HepG2 (cell line): ENCODE measurements at regions not wholly inside any gene's neighbourhood (a gene's known extent, or its start where the extent isn't known, plus 50 kb on each side); places are given as distances from the start of the nearest gene placed in this dataset.

ENCODE experiments used
- ATAC-seq: fragments of 200-7000 bp; cut with Tn5 transposase; 3 replicates; pipeline ENCODE4 v1.9.1; 2020; ENCODE audit warnings: mild to moderate bottlenecking, moderate library complexity
- BruUV-seq: library from RNA; stranded (reverse); fragments of 400-500 nt; replicated peaks from 2 replicates; lab custom pipeline; 2021; lab: Mats Ljungman, UMichigan
- CTCF ChIA-PET: fragments of 300-600 bp; formaldehyde crosslinking; extraction: SDS; loops from one replicate; lab custom pipeline; 2021; ENCODE audit warnings: low total read pairs, inconsistent platforms, low intra/inter-chr PET ratio; lab: Yijun Ruan, JAX
- POLR2A ChIA-PET: fragments of 350-600 bp; sonication (Branson Sonifier 250); formaldehyde crosslinking; loops from one replicate; lab custom pipeline; 2020; ENCODE audit warnings: antibody characterized with exemption, inconsistent platforms; lab: Yijun Ruan, JAX
- DNase-seq: peaks from one replicate; pipeline ENCODE4 v3.0.0-alpha.2; 2015; ENCODE audit warnings: low spot score
- FAIRE-seq: peaks from 3 replicates; lab custom pipeline; 2011; peaks lifted over from hg19 to GRCh38; lab: Jason Lieb, UNC
- H2AFZ ChIP-seq: one replicate; pipeline ENCODE4 v1.6.1; 2011; ENCODE audit warnings: low read length, inconsistent platforms
- H3K27ac ChIP-seq: fragments of 300-600 bp; 3 replicates; pipeline ENCODE4 v1.8.0; 2011; ENCODE audit warnings: mixed run types, mild to moderate bottlenecking, mixed read lengths, low read length, inconsistent platforms; ENCODE audit not compliant: insufficient read depth; ENCODE audit errors: extremely low read length
- H3K27me3 ChIP-seq, 2 experiments: fragments of 200-600 bp in 1 of 2; 2 replicates in 1 of 2; 3 replicates in 1 of 2; pipeline versions ENCODE4 v1.6.0 to v1.8.0; 2011; ENCODE audit warnings: low read length in 2 of 2, mild to moderate bottlenecking in 2 of 2, moderate library complexity in 2 of 2, inconsistent platforms in 1 of 2; ENCODE audit not compliant: insufficient read depth in 2 of 2, control insufficient read depth in 1 of 2
- H3K36me3 ChIP-seq, 2 experiments: fragments of 200-600 bp in 1 of 2; replicated peaks in 1 of 2; 2 replicates in 1 of 2; 3 replicates in 1 of 2; pipeline versions ENCODE4 v1.5.1 to v1.8.0; 2011; ENCODE audit warnings: low read length in 2 of 2, inconsistent platforms in 1 of 2; ENCODE audit not compliant: insufficient read depth in 2 of 2, control insufficient read depth in 1 of 2
- H3K4me1 ChIP-seq: 2 replicates; pipeline ENCODE4 v1.5.1; 2012; ENCODE audit warnings: low read length, inconsistent platforms; ENCODE audit not compliant: insufficient read depth
- H3K4me2 ChIP-seq: 2 replicates; pipeline ENCODE4 v1.6.0; 2011; ENCODE audit warnings: low read depth, low read length, inconsistent platforms
- H3K4me3 ChIP-seq, 3 experiments: fragments of 200-600 bp in 1 of 3; sonication (generic), shearing (Covaris generic) in 1 of 3; replicated peaks in 1 of 3; 2 replicates each; pipeline ENCODE4 v1.5.1; 2011 to 2016; ENCODE audit warnings: low read length in 3 of 3, inconsistent platforms in 2 of 3, low read depth in 2 of 3, mild to moderate bottlenecking in 2 of 3, control low read depth in 1 of 3, mixed read lengths in 1 of 3; ENCODE audit not compliant: insufficient read depth in 1 of 3
- H3K79me2 ChIP-seq: one replicate; pipeline ENCODE4 v1.6.1; 2011; ENCODE audit warnings: low read length, inconsistent platforms; ENCODE audit not compliant: insufficient read depth
- H3K9ac ChIP-seq: 2 replicates; pipeline ENCODE4 v1.6.0; 2011; ENCODE audit warnings: mild to moderate bottlenecking, low read depth, low read length, inconsistent platforms; ENCODE audit not compliant: insufficient read depth
- H3K9me3 ChIP-seq: 2 replicates; pipeline ENCODE4 v1.5.1; 2012; ENCODE audit warnings: mild to moderate bottlenecking, low read length
- H4K20me1 ChIP-seq: 2 replicates; pipeline ENCODE4 v1.6.0; 2011; ENCODE audit warnings: inconsistent platforms, mild to moderate bottlenecking, low read length, moderate library complexity; ENCODE audit not compliant: insufficient read depth
- ATF7 ChIP-seq, 2 experiments: fragments of 450-650 bp in 1 of 2; sonication (generic) in 1 of 2; formaldehyde crosslinking in 1 of 2; IDR thresholded peaks; 2 replicates each; pipeline versions ENCODE4 v1.4.0 to v1.6.1; 2016 to 2020; ENCODE audit warnings: antibody characterized with exemption in 1 of 2, mild to moderate bottlenecking in 1 of 2, missing genetic modification reagents in 1 of 2
- CENPT ChIP-seq: sonication (generic); formaldehyde crosslinking; IDR thresholded peaks from 2 replicates; pipeline ENCODE4 v1.8.0; 2022; ENCODE audit warnings: low read depth, mild to moderate bottlenecking, moderate library complexity, missing genetic modification reagents
- ESRRA ChIP-seq: sonication (generic); formaldehyde crosslinking; IDR thresholded peaks from 2 replicates; pipeline ENCODE4 v1.5.1; 2020; ENCODE audit warnings: mild to moderate bottlenecking, low read depth, missing genetic modification reagents
- NKX3-1 ChIP-seq: sonication (generic); formaldehyde crosslinking; IDR thresholded peaks from 2 replicates; pipeline ENCODE4 v1.5.0; 2020; ENCODE audit warnings: missing genetic modification reagents
- RFX3 ChIP-seq: IDR thresholded peaks from 2 replicates; pipeline ENCODE4 v1.6.1; 2016; ENCODE audit warnings: missing biosample characterization, missing genetic modification reagents
- TAF15 ChIP-seq: fragments of 200-400 bp; formaldehyde crosslinking; IDR thresholded peaks from one replicate; pipeline ENCODE4 v1.6.1; 2018; ENCODE audit warnings: mild to moderate bottlenecking, low read depth, low read length; ENCODE audit not compliant: poor library complexity, severe bottlenecking
- ZNF883 ChIP-seq: sonication (generic); formaldehyde crosslinking; IDR thresholded peaks from 2 replicates; pipeline ENCODE4 v1.5.1; 2020; ENCODE audit warnings: mild to moderate bottlenecking, missing genetic modification reagents; ENCODE audit errors: not compliant biosample characterization
- WGBS: methylation state at CpG from one replicate; pipeline ENCODE4 v1.1.6; 2017; ENCODE audit warnings: low lambda C conversion rate; 5-methylcytosine and 5-hydroxymethylcytosine counted together
- in situ Hi-C: cut with HindIII; loops from 2 replicates; pipeline ENCODE4 v1.10.0; 2017; ENCODE audit warnings: low pct_unique_long_range_greater_than_20kb; ENCODE audit not compliant: extremely low pct_ligation_motif_present
- intact Hi-C: fragments of 100-400 bp; cut with micrococcal nuclease; formaldehyde crosslinking; loops from one replicate; pipeline ENCODE4 v1.10.0; 2022; ENCODE audit not compliant: unreplicated experiment

DNA sequence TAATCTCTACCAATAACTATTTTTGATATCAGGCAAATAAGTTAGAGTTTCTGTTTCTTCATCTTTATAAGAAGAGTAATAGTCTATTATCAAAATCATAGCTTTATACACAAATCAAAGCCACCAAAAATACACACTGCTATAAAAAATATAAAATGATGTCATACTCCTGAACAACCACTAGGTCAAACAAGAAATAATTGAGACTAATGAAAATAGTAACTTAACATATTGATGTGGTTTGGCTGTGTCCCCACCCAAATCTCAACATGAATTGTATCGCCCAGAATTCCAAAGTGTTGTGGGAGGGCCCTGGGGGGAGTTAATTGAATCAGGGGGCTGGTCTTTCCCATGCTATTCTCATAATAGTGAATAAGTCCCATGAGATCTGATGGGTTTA is 2277.5 kb downstream of the ARAP2 start:
- no peaks in the 10 kb centered on the region for H3K4me1 ChIP-seq
- H3K27me3 ChIP-seq, result no peaks in the 10 kb centered on the region
- H4K20me1 ChIP-seq, result no peaks in the 10 kb centered on the region
- no peaks in the 10 kb centered on the region for H3K36me3 ChIP-seq
- H3K27ac ChIP-seq, result no peak overlapping the region
- no peak overlapping the region for H3K9ac ChIP-seq
- H3K9me3 ChIP-seq, result peaks cover 47% of the 10 kb centered on the region
- DNase-seq, result no peak
- no peak for ATAC-seq
- 0% methylated on average over 1 of the region's 1 CpG for WGBS
- in situ Hi-C loops, result no loop called here
- no peak overlapping the region for H3K4me2 ChIP-seq
- H3K4me3 ChIP-seq, result no peak overlapping the region
- no peak for TF ChIP-seq TAF15
- peak; percentile 74 for TF ChIP-seq ATF7 (IDR thresholded peaks at IDR 0.05)
- TF ChIP-seq ATF7 (CRISPR knock-in tag; IDR thresholded peaks at IDR 0.05), result no peak
- ChIA-PET POLR2A (no interaction called here), CTCF (no interaction called here)
- no TSS peak for BruUV-seq
- no peak overlapping the region for H2AFZ ChIP-seq
- intact Hi-C loops, result no loop called here
- no peak for FAIRE-seq
- no peaks in the 10 kb centered on the region for H3K79me2 ChIP-seq

DNA sequence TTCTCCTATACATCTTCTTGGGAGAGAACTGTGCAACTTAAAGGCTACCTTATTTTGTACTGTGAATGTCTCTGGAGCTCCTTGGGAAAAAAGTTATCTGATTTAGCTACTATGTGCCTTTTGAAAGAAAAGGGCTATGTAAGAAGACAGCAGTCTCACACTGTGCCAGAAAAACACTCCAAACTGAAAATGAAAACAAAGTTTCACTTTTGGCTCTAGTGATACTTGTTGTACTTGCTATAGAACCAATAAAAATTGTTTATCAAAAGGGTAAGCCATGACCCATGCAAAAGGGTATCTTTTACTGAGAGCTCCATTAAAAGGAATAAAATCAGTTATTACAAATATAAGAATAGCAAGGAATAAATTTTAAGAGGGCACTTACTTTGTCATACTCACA is 2270.0 kb downstream of the ARAP2 start:
- H3K36me3 ChIP-seq, result no peaks in the 10 kb centered on the region
- TF ChIP-seq ESRRA (no peak), ZNF883 (CRISPR knock-in tag) (no peak), RFX3 (CRISPR knock-in tag) (no peak), NKX3-1 (CRISPR knock-in tag) (no peak), CENPT (CRISPR knock-in tag) (no peak)
- H3K4me1 ChIP-seq, result no peaks in the 10 kb centered on the region
- ATAC-seq (no peak), FAIRE-seq (no peak), DNase-seq (no peak)
- no peak overlapping the region for H3K4me3 ChIP-seq
- no peak overlapping the region for H3K27ac ChIP-seq
- no peaks in the 10 kb centered on the region for H3K79me2 ChIP-seq
- intact Hi-C loops (no loop called here), in situ Hi-C loops (no loop called here)
- POLR2A ChIA-PET, result no interaction called here
- H3K9ac ChIP-seq, result no peak overlapping the region
- CTCF ChIA-PET, result no interaction called here
- no peak overlapping the region for H2AFZ ChIP-seq
- no TSS peak for BruUV-seq
- H4K20me1 ChIP-seq, result no peaks in the 10 kb centered on the region
- H3K27me3 ChIP-seq, result no peaks in the 10 kb centered on the region; a peak in 1 of 5 replicates
- H3K4me2 ChIP-seq, result no peak overlapping the region
- peaks cover 76% of the 10 kb centered on the region for H3K9me3 ChIP-seq
